Mesenchymal stem cell (in vitro differentiated cells and primary cell): ENCODE measurements at regions not wholly inside any gene's neighbourhood (a gene's known extent, or its start where the extent isn't known, plus 50 kb on each side); places are given as distances from the start of the nearest gene placed in this dataset. TPM values are rescaled to one million over a fixed set of nuclear protein-coding genes. Genes with fewer than 3 reads are reported as not detected.

Experiments
- small RNA-seq: library from polyadenylated mRNA; stranded (forward); fragments of <200 nt; extraction: miRNeasy Mini kit (QIAGEN cat#:217004); gene quantifications from one replicate; pipeline ENCODE3, GENCODE V24; 2013; ENCODE audit warnings: low read depth

Small RNA genes lying in the stretch of these regions (small RNA-seq; reads per million reads assigned to genes)
- not detected for gene CICP10
- gene SEPT14P2, result not detected
